Peyer's patch (tissue), 4 donors: ENCODE measurements at regions not wholly inside any gene's neighbourhood (a gene's known extent, or its start where the extent isn't known, plus 50 kb on each side); places are given as distances from the start of the nearest gene placed in this dataset.

ENCODE experiments used
- DNase-seq, 3 donors: peaks; one replicate each; pipeline ENCODE4 v3.0.0-alpha.2; 2017 to 2019
- H3K27ac ChIP-seq, 4 donors: fragments of 200-600 bp; sonication (generic); one replicate each; pipeline ENCODE4 v1.5.1; 2016 to 2019
- H3K27me3 ChIP-seq, 2 donors: fragments of 200-600 bp; sonication (generic); one replicate each; pipeline ENCODE4 v1.5.1; 2019
- H3K36me3 ChIP-seq, 3 donors: fragments of 200-600 bp; sonication (generic); one replicate each; pipeline ENCODE4 v1.5.1; 2016 to 2019
- H3K4me1 ChIP-seq, 4 donors: fragments of 200-600 bp; sonication (generic); one replicate each; pipeline ENCODE4 v1.5.1; 2016 to 2019
- H3K4me3 ChIP-seq, 4 donors: fragments of 200-600 bp; sonication (generic); 1 replicate in 3 of 4; 2 replicates in 1 of 4; pipeline ENCODE4 v1.5.1; 2016 to 2019; ENCODE audit warnings: mild to moderate bottlenecking in 1 of 4
- H3K9me3 ChIP-seq, 4 donors: fragments of 200-600 bp; sonication (generic); one replicate each; pipeline ENCODE4 v1.5.1; 2016 to 2019; ENCODE audit warnings: mild to moderate bottlenecking in 1 of 4
- CTCF ChIP-seq, 6 experiments: fragments of 450-650 bp in 4 of 6; fragments of 200-600 bp in 2 of 6; sonication (generic) in 1 of 6; IDR thresholded peaks; one replicate each; pipeline ENCODE4 v1.5.1; 2017 to 2019; ENCODE audit warnings: antibody characterized with exemption in 6 of 6, mild to moderate bottlenecking in 3 of 6, moderate library complexity in 1 of 6
- POLR2A ChIP-seq, 2 donors: fragments of 450-650 bp; IDR thresholded peaks; one replicate each; pipeline ENCODE4 v1.5.1; 2017; ENCODE audit warnings: antibody characterized with exemption in 2 of 2, mild to moderate bottlenecking in 2 of 2, moderate library complexity in 2 of 2

- Histone ChIP-seq H3K36me3 (no peaks in the 10 kb centered on the region), H3K27me3 (no peaks in the 10 kb centered on the region), H3K4me1 (no peaks in the 10 kb centered on the region), H3K9me3 (no peaks in the 10 kb centered on the region), H3K27ac (no peak overlapping the region), H3K4me3 (no peak overlapping the region)
- DNase-seq = no peak
- no peak for TF ChIP-seq POLR2A (IDR thresholded peaks at IDR 0.05)
These were observed 50.5 kb upstream of the PRNP start for GRCh38 chr20:4635781-4636180.

GRCh38 chr20:4635342-4635741, 50.9 kb upstream of the PRNP start:
- no peaks in the 10 kb centered on the region for H3K9me3 ChIP-seq
- H3K4me3 ChIP-seq = no peak overlapping the region
- H3K4me1 ChIP-seq = no peaks in the 10 kb centered on the region
- TF ChIP-seq CTCF (IDR thresholded peaks at IDR 0.05) = no peak
- no peak for TF ChIP-seq POLR2A (IDR thresholded peaks at IDR 0.05)
- no peak for DNase-seq
- H3K36me3 ChIP-seq = no peaks in the 10 kb centered on the region
- H3K27me3 ChIP-seq = no peaks in the 10 kb centered on the region
- H3K27ac ChIP-seq = no peak overlapping the region

DNA sequence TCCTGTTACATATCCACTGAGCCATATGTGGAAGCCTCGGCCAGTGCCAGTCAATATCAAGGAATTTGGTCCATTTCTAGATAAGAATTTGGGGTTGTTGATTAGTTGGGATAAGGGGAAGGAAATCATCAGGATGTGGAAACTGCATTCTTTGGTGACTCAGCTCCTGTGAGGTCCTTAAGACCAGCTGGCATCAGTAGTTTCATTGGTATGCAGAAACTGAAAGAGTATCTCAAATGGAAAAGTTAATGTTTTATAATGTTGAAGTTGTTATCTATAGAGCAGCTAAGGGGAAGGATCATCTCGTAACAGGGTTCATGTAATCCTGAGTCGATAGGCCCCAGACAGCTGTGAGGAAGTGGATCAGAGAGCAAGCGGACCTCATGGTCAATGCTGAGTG, 52.5 kb upstream of the PRNP start:
- Histone ChIP-seq H3K4me3 (no peak overlapping the region), H3K36me3 (no peaks in the 10 kb centered on the region), H3K27me3 (no peaks in the 10 kb centered on the region), H3K27ac (no peak overlapping the region), H3K9me3 (no peaks in the 10 kb centered on the region), H3K4me1 (no peaks in the 10 kb centered on the region)
- no peak for DNase-seq
- no peak for TF ChIP-seq CTCF (IDR thresholded peaks at IDR 0.05)
- no peak for TF ChIP-seq POLR2A (IDR thresholded peaks at IDR 0.05)

DNA sequence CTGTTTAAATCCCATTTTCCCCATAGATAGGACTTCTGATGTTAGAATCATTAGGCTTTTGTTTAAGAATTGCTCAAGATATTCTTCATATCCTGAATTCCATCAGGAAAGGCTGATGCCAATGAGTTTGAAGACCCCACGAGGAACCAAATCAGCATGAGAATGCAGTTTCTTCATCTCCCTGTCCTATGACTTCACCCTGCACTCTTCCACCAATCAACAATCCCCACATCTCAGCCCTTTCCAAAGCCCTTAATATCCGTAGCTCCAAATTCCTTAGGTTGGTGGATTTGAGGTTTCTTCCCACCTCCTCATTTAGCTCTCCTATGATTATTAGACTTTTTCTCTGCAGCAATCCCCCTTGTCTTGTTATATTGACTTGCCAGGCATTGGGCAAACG, 52.9 kb upstream of the PRNP start:
- Histone ChIP-seq H3K27ac (no peak overlapping the region), H3K36me3 (no peaks in the 10 kb centered on the region), H3K4me3 (no peak overlapping the region), H3K9me3 (no peaks in the 10 kb centered on the region), H3K27me3 (no peaks in the 10 kb centered on the region), H3K4me1 (no peaks in the 10 kb centered on the region)
- no peak for DNase-seq
- TF ChIP-seq CTCF (IDR thresholded peaks at IDR 0.05) = no peak
- no peak for TF ChIP-seq POLR2A (IDR thresholded peaks at IDR 0.05)

- DNase-seq = no peak
- Histone ChIP-seq H3K4me1 (no peaks in the 10 kb centered on the region), H3K27me3 (no peaks in the 10 kb centered on the region), H3K4me3 (no peak overlapping the region), H3K27ac (no peak overlapping the region), H3K9me3 (no peaks in the 10 kb centered on the region), H3K36me3 (no peaks in the 10 kb centered on the region)
- TF ChIP-seq CTCF (IDR thresholded peaks at IDR 0.05) (no peak), POLR2A (IDR thresholded peaks at IDR 0.05) (no peak)
These were observed 53.4 kb upstream of the PRNP start for GRCh38 chr20:4632876-4633275.

- Histone ChIP-seq H3K27me3 (no peaks in the 10 kb centered on the region), H3K4me1 (no peaks in the 10 kb centered on the region), H3K9me3 (no peaks in the 10 kb centered on the region), H3K27ac (no peak overlapping the region), H3K4me3 (no peak overlapping the region), H3K36me3 (no peaks in the 10 kb centered on the region)
- TF ChIP-seq POLR2A (IDR thresholded peaks at IDR 0.05) = no peak
- TF ChIP-seq CTCF (IDR thresholded peaks at IDR 0.05) = no peak
- DNase-seq = no peak
These were observed 60.0 kb upstream of the PRNP start for GRCh38 chr20:4626228-4626627.
